ENCODE measurements at regions not wholly inside any gene's neighbourhood (a gene's known extent, or its start where the extent isn't known, plus 50 kb on each side); places are given as distances from the start of the nearest gene placed in this dataset.

DNA sequence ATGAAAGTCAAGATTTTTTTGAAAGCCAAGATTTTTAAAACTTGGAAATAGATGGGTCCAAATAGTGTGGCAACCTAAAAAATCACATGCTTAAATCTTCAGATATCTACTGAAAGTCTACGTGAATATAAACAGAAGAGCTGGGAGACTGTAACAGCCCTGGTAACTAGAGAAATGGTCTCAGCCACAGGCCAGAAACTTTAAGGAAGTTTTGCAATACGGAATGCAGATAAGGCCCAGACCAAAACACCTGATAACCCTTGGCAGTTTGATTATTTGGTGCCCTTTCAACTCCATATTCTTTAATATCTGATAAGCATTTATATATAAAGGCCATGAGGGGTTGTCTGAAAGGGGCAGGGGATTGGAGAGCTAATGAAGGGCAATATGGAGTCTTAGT lies 537.3 kb upstream of the TGFBR2 start:
- no peak for DNase-seq

DNA sequence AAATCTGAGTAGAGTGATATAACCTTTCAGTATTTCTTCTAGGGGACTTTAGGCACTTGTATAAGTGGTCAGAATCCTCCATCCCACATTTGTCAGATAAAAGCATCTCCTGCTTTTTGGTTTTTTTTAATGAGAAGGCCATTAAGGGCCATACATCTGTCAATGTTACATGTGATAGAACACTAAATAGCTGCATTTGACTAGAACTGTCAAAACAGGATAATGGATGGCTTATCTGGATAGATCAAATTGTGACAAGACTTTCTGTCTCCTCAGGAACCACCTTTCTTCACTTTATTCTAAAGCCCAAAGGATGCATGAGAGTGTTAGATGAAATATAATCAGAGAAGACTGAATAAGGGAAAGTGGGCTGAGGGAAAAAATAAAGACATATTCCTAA lies 533.4 kb upstream of the TGFBR2 start:
- no peak for DNase-seq

DNA sequence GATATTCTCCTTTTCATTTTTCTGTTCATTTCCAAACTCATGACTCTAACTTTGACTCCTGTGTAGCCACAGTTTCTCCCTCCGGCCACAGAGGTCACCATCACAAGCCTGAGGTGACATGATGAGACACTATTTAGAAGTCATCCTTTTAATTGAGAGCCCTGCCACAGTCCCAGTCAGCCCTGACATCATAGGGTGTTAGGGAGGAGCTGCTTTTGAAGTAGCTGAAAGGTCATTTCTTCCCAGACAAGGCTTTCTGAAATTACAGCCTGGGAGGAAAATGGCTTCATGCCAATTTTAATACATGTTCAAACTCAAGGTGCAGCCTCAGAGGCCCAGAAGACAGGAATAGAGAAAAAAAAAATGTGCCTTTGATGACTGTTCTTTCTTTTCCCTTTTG lies 532.8 kb upstream of the TGFBR2 start:
- DNase-seq = no peak

DNA sequence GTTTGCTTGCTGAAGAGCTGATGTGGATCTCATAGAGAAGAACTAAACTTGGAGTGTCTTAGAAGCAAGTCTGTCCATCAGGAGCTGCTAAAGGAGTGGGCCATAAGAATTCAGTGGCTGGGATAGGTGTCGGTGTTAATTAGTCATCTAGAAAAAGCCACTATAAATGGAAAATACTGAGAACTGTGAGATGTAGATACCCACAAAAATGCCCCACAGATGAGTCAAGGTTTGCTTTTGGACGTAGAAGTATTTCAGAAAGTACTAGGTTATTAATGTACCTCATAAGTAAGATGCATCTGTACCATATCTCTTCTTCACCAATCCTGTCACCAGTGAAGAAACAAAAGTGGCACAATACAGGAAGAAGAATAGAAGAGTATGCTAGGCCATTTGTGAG lies 530.9 kb upstream of the TGFBR2 start:
- no peak for DNase-seq

DNA sequence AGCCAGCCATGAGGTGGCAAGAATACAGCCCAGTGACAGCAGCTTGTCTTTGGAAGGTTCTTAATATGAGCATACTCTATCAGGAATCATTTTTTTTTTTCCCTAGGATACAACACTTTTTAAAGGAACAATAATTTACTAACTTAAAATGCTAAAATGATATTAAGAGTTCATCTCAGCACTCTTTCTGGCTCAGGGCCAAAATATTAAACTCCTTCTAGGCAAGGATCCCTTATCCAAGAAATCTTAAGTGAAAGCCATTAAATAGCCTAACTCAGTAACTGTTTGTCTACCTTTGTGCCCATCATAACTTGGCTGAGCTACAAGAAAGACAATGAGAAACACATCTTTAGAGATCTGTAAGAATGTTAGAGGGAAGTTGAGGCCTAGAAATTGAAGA lies 529.5 kb upstream of the TGFBR2 start:
- DNase-seq = no peak

DNA sequence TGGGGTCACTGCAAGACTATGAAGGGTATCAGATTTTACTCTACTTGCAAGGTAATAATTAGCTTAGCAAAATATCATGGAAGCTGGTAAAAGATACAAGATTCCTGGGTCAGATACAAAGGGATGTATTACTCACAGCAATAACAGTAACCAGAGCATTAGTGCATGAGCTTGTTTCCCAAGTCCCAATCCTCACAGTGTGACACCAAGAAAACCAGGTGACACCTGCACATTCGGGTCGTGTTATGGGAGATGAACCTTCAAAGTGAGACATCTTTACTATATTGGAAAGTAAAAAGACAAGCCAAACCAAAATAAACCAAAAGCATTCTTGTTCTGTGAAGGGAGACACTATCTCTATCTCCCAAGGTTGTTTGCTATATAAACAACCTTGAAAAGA lies 528.7 kb upstream of the TGFBR2 start:
- DNase-seq = no peak

DNA sequence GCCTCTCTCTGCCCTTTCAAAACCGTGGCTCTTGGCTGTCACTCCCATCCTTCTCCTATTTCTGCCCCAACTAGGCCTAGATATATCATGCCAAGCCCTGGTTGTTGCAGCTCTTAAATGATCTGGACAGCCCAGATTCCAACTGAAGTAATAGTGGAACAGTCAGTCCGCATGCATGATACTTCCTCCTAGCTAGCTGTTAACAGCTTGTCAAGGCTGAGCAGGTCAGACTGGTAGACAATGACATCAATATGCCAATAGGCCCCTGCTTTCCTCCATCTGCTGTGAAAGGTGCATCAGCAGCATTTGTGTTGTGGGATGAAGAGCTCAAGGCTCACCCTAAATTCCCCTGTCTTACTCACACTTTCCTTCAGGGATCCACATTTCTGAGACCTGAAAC lies 527.7 kb upstream of the TGFBR2 start:
- no peak for DNase-seq

DNA sequence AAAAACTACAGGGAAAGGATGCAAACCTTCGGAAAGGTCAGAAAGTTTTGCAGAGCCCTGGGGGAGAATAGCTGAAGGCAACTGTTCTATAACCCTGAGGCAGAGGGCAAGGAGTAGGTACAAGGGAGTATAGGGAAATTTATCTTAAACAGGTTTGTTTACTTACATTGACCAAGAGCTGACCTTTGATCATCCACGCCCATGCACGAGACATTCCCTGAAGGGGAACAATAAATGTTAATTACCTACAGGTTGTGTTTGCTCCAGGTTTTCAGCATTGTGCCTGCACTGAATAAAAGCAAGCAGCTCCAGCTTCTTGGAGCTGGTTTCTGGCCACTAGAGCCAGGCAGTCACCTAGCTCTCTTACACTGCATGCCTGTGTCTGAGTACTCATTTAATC lies 524.5 kb upstream of the TGFBR2 start:
- DNase-seq = no peak

DNA sequence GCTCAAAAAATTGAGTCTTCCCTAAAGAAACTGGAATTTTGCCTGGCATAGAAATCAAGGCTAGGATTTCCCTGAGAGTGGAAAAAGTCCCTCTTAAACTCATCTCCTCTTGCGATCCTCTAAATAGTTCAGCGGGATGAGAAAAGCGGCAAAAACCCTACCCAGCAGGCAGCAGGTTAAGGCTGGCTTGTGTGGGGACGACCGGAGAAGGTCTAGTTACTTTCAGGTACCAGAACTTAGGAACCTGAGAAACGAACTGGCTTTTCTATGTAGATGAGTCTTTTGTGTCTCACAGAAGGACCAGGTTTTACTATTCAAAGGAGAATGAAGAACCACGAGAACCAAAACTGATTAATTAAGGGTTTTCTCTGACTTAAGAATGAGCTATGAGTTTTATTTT lies 523.7 kb upstream of the TGFBR2 start:
- DNase-seq = no peak

DNA sequence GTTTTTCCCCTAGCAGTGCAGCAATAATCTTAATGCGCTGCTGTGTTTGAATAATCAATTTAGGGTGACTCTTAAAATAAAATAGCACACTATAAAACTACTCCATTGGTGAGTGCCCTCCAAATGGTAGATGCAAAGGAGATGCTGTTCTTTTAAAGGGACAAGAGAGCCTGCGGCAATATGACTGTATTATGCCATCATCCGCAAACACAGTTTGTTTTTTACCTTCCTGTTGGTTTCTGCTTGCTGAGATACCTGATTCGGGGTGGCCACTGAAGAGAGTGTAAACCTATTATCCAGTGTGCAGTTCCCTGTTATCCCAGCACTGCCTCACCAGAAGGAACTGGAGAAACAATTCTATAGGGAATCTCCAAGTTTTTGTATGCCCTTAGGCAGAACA lies 523.1 kb upstream of the TGFBR2 start:
- DNase-seq = no peak

DNA sequence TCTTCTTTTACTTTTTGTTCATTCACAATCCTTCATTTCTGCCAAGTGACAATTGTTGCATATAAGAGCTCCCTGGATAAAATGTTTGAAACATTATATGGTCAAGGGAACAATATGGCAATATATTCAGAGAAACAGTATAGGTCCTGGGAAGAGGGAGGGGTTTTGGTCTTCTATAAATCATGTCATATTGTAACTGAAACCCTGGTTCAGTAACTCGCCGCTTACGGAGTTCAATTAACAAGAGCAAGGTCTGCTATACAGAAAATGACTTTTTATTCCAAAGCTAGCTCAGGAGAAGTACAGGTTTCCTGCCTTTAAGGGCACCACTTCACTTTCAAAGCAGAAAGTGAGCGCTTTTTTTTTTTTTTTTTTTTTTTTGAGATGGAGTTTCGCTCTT lies 522.1 kb upstream of the TGFBR2 start:
- no peak for DNase-seq

DNA sequence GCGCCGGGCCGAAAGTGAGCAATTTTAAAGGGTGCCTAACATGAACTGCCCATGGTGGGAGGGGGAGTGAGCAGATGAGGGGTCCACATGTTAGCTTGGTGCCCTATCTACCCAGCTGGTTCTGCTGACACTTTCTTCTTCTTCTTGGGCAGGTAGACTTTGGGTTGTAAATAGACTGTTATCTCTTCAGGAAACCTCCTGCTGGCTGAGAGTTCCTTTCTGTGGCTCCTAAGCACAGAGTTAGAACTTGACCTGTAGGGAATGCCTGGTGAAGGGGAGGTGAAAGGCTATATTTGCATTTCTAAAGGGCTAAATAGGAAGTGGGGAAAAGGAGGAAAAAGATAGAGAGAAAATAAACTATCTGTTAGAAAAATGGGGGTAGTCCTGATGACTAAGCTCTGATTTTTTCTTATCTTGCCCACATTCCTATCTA lies 521.4 kb upstream of the TGFBR2 start:
- DNase-seq = no peak

DNA sequence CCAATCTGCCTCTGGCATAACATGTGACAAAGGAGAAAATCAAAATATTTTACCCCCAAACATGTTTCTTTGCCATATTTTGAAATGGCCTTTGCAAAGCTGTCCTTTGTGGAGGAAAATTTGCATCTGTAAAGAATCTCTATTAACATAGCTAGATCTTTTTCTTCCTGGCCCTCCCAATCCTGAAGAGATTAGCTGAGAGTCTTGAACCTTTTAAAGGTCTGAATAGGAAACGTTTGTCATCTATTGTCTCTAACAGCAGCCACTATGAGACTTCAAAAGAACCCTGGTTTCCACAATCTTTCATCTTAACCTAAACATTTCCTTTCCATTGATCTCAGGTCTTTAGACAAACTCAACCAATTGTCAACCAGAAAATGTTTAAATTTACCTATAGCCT lies 520.9 kb upstream of the TGFBR2 start:
- no peak for DNase-seq

DNA sequence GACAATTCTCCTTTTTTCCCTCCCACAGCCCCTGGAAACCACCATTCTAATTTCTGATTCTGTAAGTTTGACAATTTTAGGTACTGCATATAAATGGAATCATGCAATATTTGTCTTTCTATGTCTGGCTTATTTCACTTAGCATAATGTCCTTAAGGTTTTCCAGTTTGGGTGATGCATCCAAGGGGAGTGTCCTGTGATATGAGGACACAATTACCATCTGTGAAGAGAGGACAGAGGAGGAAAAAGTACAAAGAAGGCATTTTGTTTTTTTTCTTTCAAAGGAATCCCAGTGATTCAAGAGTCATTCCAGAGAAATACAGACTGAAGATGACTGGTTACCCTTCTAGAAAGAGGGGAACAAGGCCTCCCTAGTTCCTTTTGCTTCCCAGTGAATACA lies 514.7 kb upstream of the TGFBR2 start:
- DNase-seq = no peak

DNA sequence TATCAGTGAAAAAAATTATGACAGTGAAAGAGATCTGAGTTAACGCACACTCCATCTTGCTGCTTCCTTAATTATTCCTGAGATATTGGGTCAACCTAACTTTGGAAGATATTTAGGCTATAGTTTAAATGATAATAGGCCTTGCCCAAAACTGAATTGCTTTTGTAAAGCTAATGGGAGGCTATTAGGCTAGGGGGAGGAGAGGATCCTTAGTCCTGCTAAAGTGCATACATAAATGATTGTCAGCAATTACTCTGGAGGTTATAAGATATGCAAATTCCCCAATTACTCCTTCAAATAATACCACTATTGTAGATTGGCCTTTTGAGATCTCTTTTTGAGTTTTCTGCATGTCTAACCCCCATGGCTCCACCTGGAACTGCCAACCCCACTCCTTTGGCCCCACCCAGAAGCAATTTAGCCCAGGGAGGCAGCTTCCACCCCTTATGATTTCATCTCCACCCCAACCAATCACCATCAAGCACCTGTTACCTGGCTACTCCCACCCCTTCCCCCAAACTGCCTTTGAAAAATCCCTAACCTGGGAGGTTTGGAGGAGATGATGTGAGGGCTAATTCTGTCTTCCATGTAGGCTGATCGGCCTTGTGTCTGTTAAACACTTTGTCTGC lies 509.3 kb upstream of the TGFBR2 start:
- DNase-seq = no peak

DNA sequence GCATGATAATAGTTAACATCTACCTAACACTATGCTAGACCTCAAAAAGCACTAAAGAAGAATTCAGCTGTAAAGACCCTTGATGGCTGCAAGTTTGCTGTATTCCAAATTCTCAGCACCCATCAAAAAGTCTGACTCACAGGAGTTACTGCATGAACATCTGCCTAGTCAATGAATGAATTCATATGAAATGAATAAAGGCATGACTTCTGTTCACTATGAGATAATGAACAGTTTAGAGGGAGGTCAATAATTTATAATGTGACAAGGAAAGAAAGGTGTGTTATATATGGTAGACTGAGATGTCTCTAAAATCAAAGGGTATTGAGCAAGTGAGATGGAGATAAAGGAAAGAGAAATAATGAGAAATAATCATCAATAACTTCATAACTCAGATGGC lies 508.2 kb upstream of the TGFBR2 start:
- no peak for DNase-seq

DNA sequence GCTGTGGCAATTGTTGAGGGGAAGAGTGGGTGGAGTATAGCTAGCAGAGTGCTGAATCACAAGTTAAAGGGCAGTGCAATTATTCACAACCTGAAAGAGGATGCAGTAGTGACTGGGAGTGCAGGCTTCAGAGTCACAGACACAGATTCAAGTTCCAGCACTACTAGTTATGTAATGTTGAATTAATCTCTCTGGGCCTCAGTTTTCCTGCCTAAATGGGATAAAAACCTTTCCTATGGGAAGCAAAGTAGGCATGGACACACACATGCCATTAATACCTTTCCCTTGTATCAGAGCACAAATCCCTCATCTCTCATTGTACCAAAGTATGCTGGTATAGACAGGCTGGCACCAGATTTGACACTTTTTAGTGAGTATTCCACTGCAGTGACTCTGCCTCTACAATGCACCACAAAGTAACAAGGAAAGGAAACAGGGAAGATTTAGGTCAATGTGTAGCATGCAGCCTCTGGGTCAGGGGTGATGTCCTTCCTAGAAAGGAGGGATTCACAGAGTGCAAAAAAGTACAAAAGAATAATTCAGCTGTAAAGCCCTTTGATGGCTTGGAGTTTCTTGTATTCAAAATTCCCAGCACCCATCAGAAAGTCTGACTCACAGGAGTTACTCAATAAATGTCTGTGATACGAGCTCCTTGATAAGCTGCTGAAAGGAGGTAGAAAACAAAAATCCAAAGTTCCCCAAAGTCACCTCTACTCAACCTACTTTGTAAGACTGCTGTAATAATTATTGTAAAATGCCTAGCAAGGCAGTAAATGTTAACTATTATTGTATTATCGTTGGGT lies 507.5 kb upstream of the TGFBR2 start:
- DNase-seq = no peak

DNA sequence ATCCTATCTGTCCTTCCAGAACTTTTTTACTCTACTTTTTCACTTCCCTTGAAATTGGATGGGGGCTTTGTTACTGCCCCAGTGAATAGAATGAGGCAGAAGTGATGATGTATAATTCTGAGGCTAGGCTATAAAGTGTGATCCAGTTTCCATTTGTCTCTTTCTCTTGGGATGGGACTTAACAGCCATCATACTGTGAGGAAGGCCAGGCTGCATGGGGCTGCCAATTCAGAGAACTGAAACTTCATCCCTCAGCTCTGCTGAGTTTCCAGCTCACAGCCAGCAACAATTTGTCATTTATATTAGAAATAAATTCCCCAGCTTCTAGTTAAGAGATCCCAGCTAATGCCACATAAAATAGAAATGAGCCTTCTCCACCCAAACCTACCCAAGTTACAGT lies 504.0 kb upstream of the TGFBR2 start:
- DNase-seq = no peak

DNA sequence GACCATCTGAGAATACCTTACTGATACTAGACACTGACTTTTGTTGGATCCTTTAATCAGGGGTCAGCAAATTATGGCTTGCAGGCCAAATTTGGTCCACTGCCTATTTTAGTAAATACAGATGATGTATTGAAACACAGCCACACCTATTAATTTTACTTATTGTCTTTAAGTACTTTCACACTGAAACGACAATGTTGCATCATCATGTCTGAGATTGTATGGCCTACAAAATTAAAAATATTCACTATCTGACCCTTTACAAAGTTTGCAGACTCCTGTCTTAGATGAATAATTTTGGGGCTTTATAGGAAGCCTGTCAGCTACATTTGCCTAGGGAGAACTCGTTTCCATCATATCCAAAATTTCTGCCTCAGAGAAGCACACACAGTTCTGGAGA lies 503.2 kb upstream of the TGFBR2 start:
- no peak for DNase-seq

DNA sequence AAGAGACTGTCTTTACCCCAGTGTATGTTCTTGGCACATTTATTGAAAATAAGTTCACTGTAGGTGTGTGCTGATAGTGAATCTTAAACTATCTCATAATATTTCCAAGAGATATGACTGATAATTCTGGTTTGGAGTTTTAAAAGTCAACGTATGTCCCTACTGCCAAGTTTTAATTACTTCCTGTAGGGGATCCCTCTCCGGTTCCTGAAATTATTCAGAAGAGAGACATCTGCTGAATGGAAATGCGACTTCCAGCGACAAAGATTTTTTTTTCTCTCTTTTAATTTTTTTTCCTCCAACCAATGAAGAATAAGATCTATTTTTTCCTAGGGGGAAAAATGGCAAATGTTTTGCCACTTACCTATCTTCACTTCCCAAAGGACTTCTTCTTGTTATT lies 498.9 kb upstream of the TGFBR2 start:
- no peak for DNase-seq

DNA sequence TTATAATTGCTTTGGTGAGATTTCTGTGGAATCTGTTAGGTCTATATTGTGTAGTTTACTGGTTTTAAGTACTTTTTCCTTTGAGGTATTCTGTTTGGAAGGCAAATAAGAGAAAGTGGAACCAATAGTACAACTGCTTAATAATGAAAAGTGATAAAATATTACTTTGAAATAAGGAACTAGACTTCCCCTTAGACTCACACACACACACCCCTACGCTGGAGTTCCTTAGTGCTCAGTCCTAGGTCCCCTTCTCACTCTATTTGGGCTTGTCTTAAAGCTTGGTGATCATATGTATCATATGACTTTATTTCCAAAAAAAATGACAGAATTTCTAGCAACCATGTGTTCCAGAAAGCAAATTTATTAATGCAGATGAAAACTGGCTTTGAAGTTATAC lies 494.0 kb upstream of the TGFBR2 start:
- no peak for DNase-seq

DNA sequence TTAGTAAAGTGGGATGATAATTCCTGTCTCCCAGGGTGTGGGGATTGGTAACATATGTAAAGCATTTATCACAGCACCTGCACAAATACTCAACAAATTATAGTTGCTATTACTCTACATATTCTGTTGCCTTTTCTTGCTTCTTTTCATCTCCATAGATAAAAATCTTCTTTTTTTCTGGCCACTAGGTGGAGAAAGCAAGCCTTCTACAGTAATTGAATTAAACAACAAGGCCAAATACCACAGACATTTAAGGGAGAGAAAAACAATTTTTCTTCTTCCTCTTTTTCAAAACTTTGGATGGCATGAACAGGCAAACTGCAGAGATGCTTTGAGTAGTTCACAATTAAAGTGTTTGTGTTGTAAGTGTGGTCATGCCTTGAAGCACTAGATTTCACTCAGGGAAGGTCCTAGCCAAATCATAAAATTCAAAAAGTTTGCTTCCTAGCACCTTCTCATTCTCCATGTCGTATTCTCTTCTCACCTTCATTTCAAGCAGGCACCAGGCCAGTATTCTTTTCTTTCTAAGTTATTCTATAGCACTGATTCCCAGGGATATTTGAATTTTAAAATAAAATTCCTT lies 493.4 kb upstream of the TGFBR2 start:
- DNase-seq = peak in 2 of 51 donors; percentile 0 to 30

DNA sequence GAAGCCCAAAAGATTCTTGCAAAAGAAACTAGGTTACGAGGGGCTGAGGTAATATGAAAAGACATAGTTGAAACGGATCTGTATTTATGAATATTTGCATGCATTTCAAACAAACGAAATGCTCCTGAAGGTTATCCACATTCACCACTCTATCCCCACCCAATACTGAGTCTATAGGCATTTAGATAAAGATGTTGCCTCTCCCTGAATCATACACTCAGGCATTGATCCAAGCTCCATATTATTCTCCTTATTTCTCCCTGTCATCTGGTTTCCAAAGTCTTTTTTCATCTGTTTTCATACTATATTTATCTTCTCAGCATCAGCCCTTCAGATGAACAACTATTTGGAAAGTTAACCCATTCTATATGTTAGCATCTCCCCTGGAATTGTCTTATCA lies 492.5 kb upstream of the TGFBR2 start:
- DNase-seq = no peak

Measured in hypothalamus (tissue), 51 donors.